B cell (primary cell): ENCODE measurements at regions not wholly inside any gene's neighbourhood (a gene's known extent, or its start where the extent isn't known, plus 50 kb on each side); places are given as distances from the start of the nearest gene placed in this dataset.

Source experiments
- ATAC-seq: fragments of 200-7000 bp; cut with Tn5 transposase; one replicate; pipeline ENCODE4 v1.10.0; 2021; ENCODE audit warnings: low read depth, mild to moderate bottlenecking, moderate number of reproducible peaks, moderate library complexity
- CTCF ChIA-PET: fragments of 350-600 bp; sonication (Branson Sonifier 250); formaldehyde crosslinking; loops from one replicate; lab custom pipeline; 2021; ENCODE audit warnings: antibody characterized with exemption, inconsistent platforms; lab: Charles Lee
- POLR2A ChIA-PET: fragments of 350-600 bp; sonication (Branson Sonifier 250); formaldehyde crosslinking; loops from one replicate; lab custom pipeline; 2021; ENCODE audit warnings: antibody characterized with exemption; lab: Charles Lee
- DNase-seq: peaks from one replicate; pipeline ENCODE4 v3.0.0; 2013
- H2AFZ ChIP-seq: 2 replicates; pipeline ENCODE4 v1.6.1; 2012; ENCODE audit warnings: mild to moderate bottlenecking, low read depth, low read length; ENCODE audit not compliant: insufficient read depth, poor library complexity, severe bottlenecking
- H3K27ac ChIP-seq, 2 donors: 1 replicate in 1 of 2; 2 replicates in 1 of 2; pipeline ENCODE4 v1.5.1; 2012 to 2013; ENCODE audit warnings: low read length in 2 of 2, mild to moderate bottlenecking in 2 of 2, moderate library complexity in 1 of 2
- H3K27me3 ChIP-seq, 4 experiments: fragments of 200-600 bp in 1 of 4; sonication (generic) in 1 of 4; replicated peaks in 1 of 4; 1 replicate in 2 of 4; 2 replicates in 2 of 4; pipeline versions ENCODE4 v1.6.1 to v1.7.0; 2013 to 2016; ENCODE audit warnings: low read length in 3 of 4, mild to moderate bottlenecking in 2 of 4, mixed read lengths in 1 of 4, moderate library complexity in 1 of 4; ENCODE audit not compliant: insufficient read depth in 4 of 4, control insufficient read depth in 3 of 4; ENCODE audit errors: control extremely low read depth in 1 of 4
- H3K36me3 ChIP-seq, 2 experiments: replicated peaks in 1 of 2; 1 replicate in 1 of 2; 2 replicates in 1 of 2; pipeline versions ENCODE4 v1.6.1 to v1.7.1; 2013; ENCODE audit warnings: low read length in 1 of 2; ENCODE audit not compliant: insufficient read depth in 2 of 2, control insufficient read depth in 1 of 2; ENCODE audit errors: control extremely low read depth in 1 of 2, extremely low read depth in 1 of 2
- H3K4me1 ChIP-seq, 2 donors: fragments of 200-600 bp in 1 of 2; sonication (generic) in 1 of 2; 1 replicate in 1 of 2; 2 replicates in 1 of 2; pipeline versions ENCODE4 v1.5.1 to v1.6.1; 2013 to 2017; ENCODE audit warnings: low read length in 2 of 2; ENCODE audit not compliant: control insufficient read depth in 2 of 2, insufficient read depth in 2 of 2
- H3K4me2 ChIP-seq: replicated peaks from 2 replicates; pipeline ENCODE3; 2012; ENCODE audit warnings: mild to moderate bottlenecking, low read depth, low read length; ENCODE audit not compliant: poor library complexity, severe bottlenecking
- H3K4me3 ChIP-seq, 5 experiments: fragments of 200-600 bp in 1 of 5; sonication (generic) in 1 of 5; 1 replicate in 3 of 5; 2 replicates in 2 of 5; pipeline versions ENCODE4 v1.5.1 to v1.7.0; 2011 to 2016; ENCODE audit warnings: low read length in 4 of 5, mild to moderate bottlenecking in 4 of 5, low read depth in 2 of 5, control low read depth in 1 of 5, moderate library complexity in 1 of 5; ENCODE audit not compliant: insufficient read depth in 1 of 5; ENCODE audit errors: control extremely low read depth in 1 of 5, extremely low read depth in 1 of 5
- H3K79me2 ChIP-seq: fragments of 200-600 bp; sonication (generic); one replicate; pipeline ENCODE4 v1.6.0; 2016; ENCODE audit warnings: low read length; ENCODE audit not compliant: control insufficient read depth, insufficient read depth
- H3K9ac ChIP-seq: fragments of 200-600 bp; sonication (generic); 2 replicates; pipeline ENCODE4 v1.6.1; 2017; ENCODE audit warnings: mild to moderate bottlenecking, low read length, moderate library complexity
- H3K9me3 ChIP-seq, 3 donors: one replicate each; pipeline versions ENCODE4 v1.6.1 to v1.7.1; 2013; ENCODE audit warnings: low read length in 2 of 3; ENCODE audit not compliant: control insufficient read depth in 2 of 3, insufficient read depth in 1 of 3; ENCODE audit errors: control extremely low read depth in 1 of 3
- H4K20me1 ChIP-seq: 2 replicates; pipeline ENCODE4 v1.6.0; 2012; ENCODE audit warnings: mild to moderate bottlenecking, low read length; ENCODE audit not compliant: insufficient read depth, control insufficient read depth, poor library complexity, severe bottlenecking
- H3K27ac Mint-ChIP-seq: one replicate; pipeline ENCODE4 v1.8.0; 2021; ENCODE audit warnings: mixed read lengths
- H3K27me3 Mint-ChIP-seq: one replicate; pipeline ENCODE4 v1.8.0; 2021; ENCODE audit warnings: mixed read lengths
- H3K4me1 Mint-ChIP-seq: one replicate; pipeline ENCODE4 v1.8.0; 2021; ENCODE audit warnings: mixed read lengths
- H3K4me3 Mint-ChIP-seq: one replicate; pipeline ENCODE4 v1.8.0; 2021; ENCODE audit warnings: mixed read lengths
- H3K9me3 Mint-ChIP-seq: one replicate; pipeline ENCODE4 v1.8.0; 2022; ENCODE audit warnings: mixed read lengths; ENCODE audit not compliant: insufficient read depth
- CTCF ChIP-seq: fragments of 200-600 bp; IDR thresholded peaks from one replicate; pipeline ENCODE4 v1.8.0; 2022; ENCODE audit warnings: antibody characterized with exemption, mild to moderate bottlenecking
- EZH2 ChIP-seq: IDR thresholded peaks from 2 replicates; pipeline ENCODE4 v1.6.1; 2012; ENCODE audit warnings: borderline replicate concordance, low read depth, mild to moderate bottlenecking, moderate library complexity, low read length; ENCODE audit not compliant: insufficient read depth, poor library complexity, severe bottlenecking
- WGBS: methylation state at CpG from one replicate; pipeline ENCODE4 v1.1.5; 2013; ENCODE audit warnings: missing lambda C conversion rate; ENCODE audit not compliant: insufficient coverage; 5-methylcytosine and 5-hydroxymethylcytosine counted together
- intact Hi-C: fragments of 100-400 bp; cut with micrococcal nuclease; formaldehyde crosslinking; loops from one replicate; pipeline ENCODE4 v1.10.0; 2022

GRCh38 chr2:43100883-43101662 is 125.3 kb downstream of the ZFP36L2 start:
- peaks cover 27 to 42% of the 10 kb centered on the region in 2 donors for H3K4me1 ChIP-seq
- no peak overlapping the region for H3K9ac ChIP-seq
- H3K36me3 ChIP-seq: no peaks in the 10 kb centered on the region
- ChIA-PET CTCF (interaction anchor here (0.7 to 1.6 kb wide), 2 partner anchors 12 to 128 kb away, joined by 3 to 4 read pairs; no protein-coding TSS in a partner anchor), POLR2A (no interaction called here)
- H2AFZ ChIP-seq: no peak overlapping the region
- no peaks in the 10 kb centered on the region for H4K20me1 ChIP-seq
- Mint-ChIP-seq H3K4me1 (peaks cover 29% of the 10 kb centered on the region), H3K27ac (no peak overlapping the region), H3K27me3 (no peaks in the 10 kb centered on the region), H3K4me3 (peak overlapping the region; percentile 29), H3K9me3 (peaks cover 4% of the 10 kb centered on the region)
- H3K9me3 ChIP-seq: peaks cover 0 to 2% (median 0%) of the 10 kb centered on the region in 3 donors
- DNase-seq (peak; percentile 40), ATAC-seq (peak; percentile 36)
- intact Hi-C loops: loop anchor here (10.0 kb wide), 1 partner anchor 76 kb away; no protein-coding TSS in a partner anchor
- H3K79me2 ChIP-seq: no peaks in the 10 kb centered on the region
- H3K4me3 ChIP-seq: peak overlapping the region in 1 of 5 experiments; percentile 11
- no peaks in the 10 kb centered on the region for H3K27me3 ChIP-seq
- TF ChIP-seq EZH2: no peak
- no peak for TF ChIP-seq CTCF
- H3K4me2 ChIP-seq: peak overlapping the region; percentile 45
- no peak overlapping the region for H3K27ac ChIP-seq
- WGBS: 80% methylated on average over 54 of the region's 56 CpGs

GRCh38 chr2:43100362-43100882 is 126.0 kb downstream of the ZFP36L2 start:
- Histone ChIP-seq H3K4me3 (no peak overlapping the region), H3K36me3 (no peaks in the 10 kb centered on the region), H3K9me3 (peaks cover 0 to 3% (median 0%) of the 10 kb centered on the region in 3 donors), H2AFZ (no peak overlapping the region), H3K9ac (no peak overlapping the region), H3K79me2 (no peaks in the 10 kb centered on the region), H3K27me3 (no peaks in the 10 kb centered on the region), H3K4me2 (peak overlapping the region; percentile 45), H3K4me1 (peaks cover 21 to 36% of the 10 kb centered on the region in 2 donors), H3K27ac (no peak overlapping the region), H4K20me1 (no peaks in the 10 kb centered on the region)
- H3K27ac Mint-ChIP-seq: no peak overlapping the region
- peaks cover 22% of the 10 kb centered on the region for H3K4me1 Mint-ChIP-seq
- CTCF ChIA-PET: interaction anchor here (1.6 kb wide), 1 partner anchor 129 kb away, joined by 4 read pairs; no protein-coding TSS in a partner anchor
- DNase-seq (no peak), ATAC-seq (no peak)
- TF ChIP-seq CTCF (no peak), EZH2 (no peak)
- no peak overlapping the region for H3K4me3 Mint-ChIP-seq
- intact Hi-C loops: loop anchor here (10.0 kb wide), 1 partner anchor 76 kb away; no protein-coding TSS in a partner anchor
- peaks cover 6% of the 10 kb centered on the region for H3K9me3 Mint-ChIP-seq
- H3K27me3 Mint-ChIP-seq: no peaks in the 10 kb centered on the region
- WGBS: 80% methylated on average over 19 of the region's 21 CpGs
- POLR2A ChIA-PET: no interaction called here
